PC-9 (cell line): ENCODE measurements at regions not wholly inside any gene's neighbourhood (a gene's known extent, or its start where the extent isn't known, plus 50 kb on each side); places are given as distances from the start of the nearest gene placed in this dataset.

Source experiments
- BruUV-seq: library from RNA; stranded (reverse); fragments of 400-500 nt; replicated peaks from 2 replicates; lab custom pipeline; 2021; lab: Mats Ljungman, UMichigan
- CTCF ChIA-PET: fragments of 300-600 bp; sonication (Branson Sonifier 250); formaldehyde crosslinking; loops from one replicate; lab custom pipeline; 2022; ENCODE audit warnings: antibody characterized with exemption; lab: Charles Lee
- POLR2A ChIA-PET: fragments of 300-600 bp; sonication (Branson Sonifier 250); formaldehyde crosslinking; loops from one replicate; lab custom pipeline; 2022; ENCODE audit warnings: antibody characterized with exemption; ENCODE audit not compliant: unreplicated experiment; lab: Charles Lee
- DNase-seq, 2 experiments: peaks; one replicate each; pipeline versions ENCODE4 v3.0.0 to v3.0.0-alpha.2; 2015 to 2022; ENCODE audit warnings: mixed read lengths in 1 of 2
- H2AFZ ChIP-seq: fragments of 200-600 bp; sonication (generic); 2 replicates; pipeline ENCODE4 v1.8.1; 2017; ENCODE audit warnings: antibody characterized with exemption
- H3F3A ChIP-seq: fragments of 200-600 bp; sonication (generic); 2 replicates; pipeline ENCODE4 v1.8.1; 2017; ENCODE audit warnings: antibody characterized with exemption, mild to moderate bottlenecking, low read depth; ENCODE audit not compliant: insufficient read depth
- H3K27ac ChIP-seq: fragments of 200-600 bp; sonication (generic); 2 replicates; pipeline ENCODE4 v1.6.1; 2016; ENCODE audit warnings: mixed run types
- H3K27me3 ChIP-seq: fragments of 200-600 bp; sonication (generic); 2 replicates; pipeline ENCODE4 v1.6.1; 2016; ENCODE audit warnings: low read depth, mixed run types; ENCODE audit not compliant: insufficient read depth
- H3K36me3 ChIP-seq: fragments of 200-600 bp; sonication (generic); 2 replicates; pipeline ENCODE4 v1.6.1; 2016; ENCODE audit warnings: low read depth, mixed run types
- H3K4me1 ChIP-seq: fragments of 200-600 bp; sonication (generic); replicated peaks from 2 replicates; pipeline ENCODE4 v1.6.1; 2016; ENCODE audit warnings: mixed run types; ENCODE audit not compliant: insufficient read depth
- H3K4me2 ChIP-seq: fragments of 200-600 bp; sonication (generic); 2 replicates; pipeline ENCODE4 v1.6.1; 2017; ENCODE audit warnings: mixed run types
- H3K4me3 ChIP-seq: fragments of 200-600 bp; sonication (generic); 2 replicates; pipeline ENCODE4 v1.6.1; 2016; ENCODE audit warnings: mixed run types
- H3K79me2 ChIP-seq: fragments of 200-600 bp; sonication (generic); 2 replicates; pipeline ENCODE4 v1.6.1; 2017; ENCODE audit warnings: low read depth, mixed run types
- H3K9me2 ChIP-seq: fragments of 200-600 bp; sonication (generic); 2 replicates; pipeline ENCODE4 v1.8.1; 2017; ENCODE audit warnings: mild to moderate bottlenecking; ENCODE audit not compliant: insufficient read depth
- H3K9me3 ChIP-seq: fragments of 200-600 bp; sonication (generic); 2 replicates; pipeline ENCODE4 v1.8.1; 2016; ENCODE audit warnings: low read depth; ENCODE audit not compliant: insufficient read depth
- H4K20me1 ChIP-seq: fragments of 200-600 bp; sonication (generic); 2 replicates; pipeline ENCODE4 v1.8.1; 2017; ENCODE audit not compliant: insufficient read depth
- EZH2 ChIP-seq: fragments of 200-600 bp; sonication (generic); IDR thresholded peaks from 2 replicates; pipeline ENCODE4 v1.8.0; 2017; ENCODE audit warnings: antibody characterized with exemption, low read depth
- intact Hi-C: fragments of 100-400 bp; cut with micrococcal nuclease; formaldehyde crosslinking; loops from one replicate; pipeline ENCODE4 v1.10.0; 2022; ENCODE audit not compliant: unreplicated experiment
- TF ChIP-seq, protein P1 (sequence below): fragments of 200-600 bp; sonication (generic); conservative IDR thresholded peaks from 2 replicates; pipeline ENCODE4 v1.6.1; 2017; ENCODE audit warnings: mixed run types, antibody characterized with exemption, mild to moderate bottlenecking, moderate library complexity

DNA sequence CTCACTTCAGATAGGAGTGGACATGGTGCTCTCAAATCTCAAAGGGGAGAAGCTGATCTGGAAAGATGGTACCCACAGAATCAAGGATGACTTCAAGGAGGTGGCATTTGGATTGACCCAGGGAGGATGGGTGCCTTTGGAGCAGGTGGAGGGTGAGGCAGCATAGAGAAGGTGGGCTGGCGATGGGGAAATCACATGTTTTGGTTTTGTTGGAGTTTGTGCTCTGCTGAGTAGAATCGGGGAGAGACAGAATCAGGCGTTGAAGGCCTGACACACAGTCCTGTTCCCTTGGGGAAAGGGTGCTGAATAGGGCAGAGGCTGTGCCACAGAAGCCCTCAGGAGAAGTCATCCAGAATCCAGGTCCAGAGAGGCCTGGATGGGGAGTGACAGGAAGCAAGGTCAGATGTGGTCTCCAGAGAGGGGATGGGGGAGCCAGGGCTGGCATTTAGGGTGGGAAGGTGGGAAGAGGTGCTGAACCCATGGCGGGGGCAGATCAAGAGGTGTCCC is 291.1 kb downstream of the GLRX3 start:
- H3K27me3 ChIP-seq = no peaks in the 10 kb centered on the region
- H3K27ac ChIP-seq = no peak overlapping the region
- H3K9me3 ChIP-seq = no peaks in the 10 kb centered on the region
- no peaks in the 10 kb centered on the region for H3K4me1 ChIP-seq
- ChIA-PET CTCF (no interaction called here), POLR2A (no interaction called here)
- no peaks in the 10 kb centered on the region for H3F3A ChIP-seq
- H3K4me2 ChIP-seq = no peak overlapping the region
- H3K36me3 ChIP-seq = no peaks in the 10 kb centered on the region
- no TSS peak for BruUV-seq
- DNase-seq = no peak
- no peaks in the 10 kb centered on the region for H4K20me1 ChIP-seq
- no peaks in the 10 kb centered on the region for H3K79me2 ChIP-seq
- intact Hi-C loops = no loop called here
- no peak for TF ChIP-seq EZH2
- TF ChIP-seq, protein P1, sequence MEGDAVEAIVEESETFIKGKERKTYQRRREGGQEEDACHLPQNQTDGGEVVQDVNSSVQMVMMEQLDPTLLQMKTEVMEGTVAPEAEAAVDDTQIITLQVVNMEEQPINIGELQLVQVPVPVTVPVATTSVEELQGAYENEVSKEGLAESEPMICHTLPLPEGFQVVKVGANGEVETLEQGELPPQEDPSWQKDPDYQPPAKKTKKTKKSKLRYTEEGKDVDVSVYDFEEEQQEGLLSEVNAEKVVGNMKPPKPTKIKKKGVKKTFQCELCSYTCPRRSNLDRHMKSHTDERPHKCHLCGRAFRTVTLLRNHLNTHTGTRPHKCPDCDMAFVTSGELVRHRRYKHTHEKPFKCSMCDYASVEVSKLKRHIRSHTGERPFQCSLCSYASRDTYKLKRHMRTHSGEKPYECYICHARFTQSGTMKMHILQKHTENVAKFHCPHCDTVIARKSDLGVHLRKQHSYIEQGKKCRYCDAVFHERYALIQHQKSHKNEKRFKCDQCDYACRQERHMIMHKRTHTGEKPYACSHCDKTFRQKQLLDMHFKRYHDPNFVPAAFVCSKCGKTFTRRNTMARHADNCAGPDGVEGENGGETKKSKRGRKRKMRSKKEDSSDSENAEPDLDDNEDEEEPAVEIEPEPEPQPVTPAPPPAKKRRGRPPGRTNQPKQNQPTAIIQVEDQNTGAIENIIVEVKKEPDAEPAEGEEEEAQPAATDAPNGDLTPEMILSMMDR = no peak
- H2AFZ ChIP-seq = no peak overlapping the region
- no peaks in the 10 kb centered on the region for H3K9me2 ChIP-seq
- H3K4me3 ChIP-seq = no peak overlapping the region

DNA sequence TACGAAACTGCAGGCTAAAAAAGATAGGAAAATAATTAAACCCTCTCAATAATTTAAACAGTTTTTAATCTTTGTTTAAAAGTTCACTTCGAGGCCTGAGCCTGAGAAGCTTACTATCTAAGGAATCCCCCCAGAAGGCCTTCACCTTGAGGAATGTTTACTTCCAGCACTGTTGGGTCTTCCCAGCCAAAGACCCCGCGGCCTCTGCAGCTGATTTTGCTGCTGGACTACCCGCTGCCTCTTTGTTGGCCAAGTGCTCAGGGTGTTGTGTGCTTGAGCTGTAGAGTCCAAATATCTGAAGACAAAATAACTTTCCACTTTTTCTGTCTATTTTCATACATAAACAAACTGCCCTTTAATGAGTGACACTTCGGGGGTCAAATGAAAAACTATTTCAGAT is 292.7 kb downstream of the GLRX3 start:
- POLR2A ChIA-PET = no interaction called here
- TF ChIP-seq, protein P1 = no peak
- no peak for TF ChIP-seq EZH2
- Histone ChIP-seq H3K36me3 (no peaks in the 10 kb centered on the region), H3K4me1 (no peaks in the 10 kb centered on the region), H3K4me2 (no peak overlapping the region), H4K20me1 (no peaks in the 10 kb centered on the region), H3K27ac (no peak overlapping the region), H3F3A (no peaks in the 10 kb centered on the region), H3K27me3 (no peaks in the 10 kb centered on the region), H3K4me3 (no peak overlapping the region), H3K79me2 (no peaks in the 10 kb centered on the region), H3K9me2 (no peaks in the 10 kb centered on the region), H3K9me3 (no peaks in the 10 kb centered on the region), H2AFZ (no peak overlapping the region)
- intact Hi-C loops = no loop called here
- CTCF ChIA-PET = no interaction called here
- BruUV-seq = no TSS peak
- DNase-seq = no peak

- no peaks in the 10 kb centered on the region for H3K4me1 ChIP-seq
- no peaks in the 10 kb centered on the region for H3F3A ChIP-seq
- no peak for TF ChIP-seq EZH2
- TF ChIP-seq, protein P1 = no peak
- no peaks in the 10 kb centered on the region for H3K9me3 ChIP-seq
- H2AFZ ChIP-seq = no peak overlapping the region
- no peak overlapping the region for H3K27ac ChIP-seq
- intact Hi-C loops = no loop called here
- H3K4me2 ChIP-seq = no peak overlapping the region
- no peak overlapping the region for H3K4me3 ChIP-seq
- no peaks in the 10 kb centered on the region for H4K20me1 ChIP-seq
- ChIA-PET CTCF (no interaction called here), POLR2A (no interaction called here)
- no peaks in the 10 kb centered on the region for H3K79me2 ChIP-seq
- no peaks in the 10 kb centered on the region for H3K27me3 ChIP-seq
- no peaks in the 10 kb centered on the region for H3K36me3 ChIP-seq
- no TSS peak for BruUV-seq
- no peaks in the 10 kb centered on the region for H3K9me2 ChIP-seq
- DNase-seq = no peak
Observed at GRCh38 chr10:130429809-130430208, 293.6 kb downstream of the GLRX3 start.
